Activated naive CD8-positive, alpha-beta T cell treated with anti-CD3 and anti-CD28 coated beads for 36 hours (primary cell): ENCODE measurements at regions not wholly inside any gene's neighbourhood (a gene's known extent, or its start where the extent isn't known, plus 50 kb on each side); places are given as distances from the start of the nearest gene placed in this dataset.

Experiments used
- DNase-seq: peaks from one replicate; pipeline ENCODE4 v3.0.0; 2021
- H3K27ac Mint-ChIP-seq: one replicate; pipeline ENCODE4 v1.8.0; 2022; ENCODE audit warnings: mild to moderate bottlenecking, moderate library complexity, mixed read lengths
- H3K27me3 Mint-ChIP-seq: one replicate; pipeline ENCODE4 v1.8.0; 2022; ENCODE audit warnings: mild to moderate bottlenecking, mixed read lengths
- H3K36me3 Mint-ChIP-seq: one replicate; pipeline ENCODE4 v1.8.0; 2021; ENCODE audit warnings: mild to moderate bottlenecking, mixed read lengths
- H3K4me1 Mint-ChIP-seq: one replicate; pipeline ENCODE4 v1.8.0; 2021; ENCODE audit warnings: mixed read lengths
- H3K4me3 Mint-ChIP-seq: one replicate; pipeline ENCODE4 v1.8.0; 2022; ENCODE audit warnings: mild to moderate bottlenecking, moderate library complexity, mixed read lengths
- H3K9me3 Mint-ChIP-seq: one replicate; pipeline ENCODE4 v1.8.0; 2022; ENCODE audit warnings: mixed read lengths

DNA sequence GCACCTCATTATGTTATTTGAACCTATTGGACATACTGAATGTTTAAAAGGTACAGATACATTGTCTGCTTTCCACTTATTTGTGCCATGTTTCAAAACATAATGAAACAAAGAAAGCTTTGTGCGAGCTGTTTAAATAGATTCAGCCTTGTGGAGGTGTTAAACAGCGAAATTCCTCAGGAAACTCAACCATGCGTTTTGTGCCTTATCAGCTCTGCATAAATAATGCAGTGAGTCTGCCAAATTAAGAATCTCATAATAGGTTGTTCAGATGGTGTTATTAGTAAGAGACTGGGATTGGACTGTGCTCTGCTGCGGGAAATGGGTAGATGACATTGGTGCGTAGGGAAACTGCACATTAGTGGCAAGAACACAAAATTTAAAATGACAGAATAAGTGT lies 163.7 kb upstream of the CLEC14A start:
- Mint-ChIP-seq H3K9me3 (peaks cover 11% of the 10 kb centered on the region), H3K4me1 (no peaks in the 10 kb centered on the region), H3K4me3 (no peak overlapping the region), H3K27me3 (peaks cover under 1% of the 10 kb centered on the region), H3K36me3 (peaks cover 2% of the 10 kb centered on the region), H3K27ac (no peak overlapping the region)
- no peak for DNase-seq

- no peak for DNase-seq
- no peak overlapping the region for H3K4me3 Mint-ChIP-seq
- H3K4me1 Mint-ChIP-seq: no peaks in the 10 kb centered on the region
- H3K27me3 Mint-ChIP-seq: peaks cover 3% of the 10 kb centered on the region
- H3K36me3 Mint-ChIP-seq: no peaks in the 10 kb centered on the region
- no peak overlapping the region for H3K27ac Mint-ChIP-seq
- no peaks in the 10 kb centered on the region for H3K9me3 Mint-ChIP-seq
These were observed 156.8 kb upstream of the CLEC14A start for GRCh38 chr14:38412654-38413053.

GRCh38 chr14:38410442-38410841 lies 154.5 kb upstream of the CLEC14A start:
- Mint-ChIP-seq H3K9me3 (no peaks in the 10 kb centered on the region), H3K36me3 (no peaks in the 10 kb centered on the region), H3K27ac (no peak overlapping the region), H3K4me3 (no peak overlapping the region), H3K4me1 (no peaks in the 10 kb centered on the region), H3K27me3 (peaks cover 3% of the 10 kb centered on the region)
- DNase-seq: no peak

DNA sequence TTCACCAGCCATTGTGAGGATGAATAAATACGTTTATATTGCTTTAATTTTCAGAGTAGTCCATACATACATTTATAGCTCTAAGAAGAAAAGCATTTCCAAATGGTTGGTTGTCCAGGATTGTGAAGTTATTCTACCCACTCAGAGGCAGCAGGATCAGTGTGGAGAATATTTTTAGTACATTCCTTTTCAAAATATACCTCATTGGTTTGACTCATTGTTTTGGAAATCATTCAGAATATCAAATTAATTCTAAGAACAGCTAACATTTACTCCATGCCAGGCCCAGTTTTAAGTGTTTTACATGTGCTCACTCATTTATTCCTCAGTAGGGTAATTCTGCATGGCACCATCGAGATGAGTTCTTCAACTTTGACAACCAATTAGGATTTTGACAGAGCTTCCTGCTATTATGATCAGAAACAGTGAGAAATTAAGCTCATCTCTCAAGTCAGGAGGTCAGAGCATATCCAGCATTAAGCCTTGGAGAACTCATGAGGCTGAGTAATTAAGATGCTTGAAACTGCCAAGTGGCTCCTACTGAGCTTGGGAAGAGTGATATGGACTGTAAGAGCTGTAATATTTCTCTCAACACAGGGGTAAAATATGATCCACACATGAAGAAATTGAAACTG lies 153.3 kb upstream of the CLEC14A start:
- H3K27ac Mint-ChIP-seq: no peak overlapping the region
- no peaks in the 10 kb centered on the region for H3K36me3 Mint-ChIP-seq
- H3K9me3 Mint-ChIP-seq: no peaks in the 10 kb centered on the region
- H3K4me1 Mint-ChIP-seq: no peaks in the 10 kb centered on the region
- no peaks in the 10 kb centered on the region for H3K27me3 Mint-ChIP-seq
- no peak for DNase-seq
- no peak overlapping the region for H3K4me3 Mint-ChIP-seq

DNA sequence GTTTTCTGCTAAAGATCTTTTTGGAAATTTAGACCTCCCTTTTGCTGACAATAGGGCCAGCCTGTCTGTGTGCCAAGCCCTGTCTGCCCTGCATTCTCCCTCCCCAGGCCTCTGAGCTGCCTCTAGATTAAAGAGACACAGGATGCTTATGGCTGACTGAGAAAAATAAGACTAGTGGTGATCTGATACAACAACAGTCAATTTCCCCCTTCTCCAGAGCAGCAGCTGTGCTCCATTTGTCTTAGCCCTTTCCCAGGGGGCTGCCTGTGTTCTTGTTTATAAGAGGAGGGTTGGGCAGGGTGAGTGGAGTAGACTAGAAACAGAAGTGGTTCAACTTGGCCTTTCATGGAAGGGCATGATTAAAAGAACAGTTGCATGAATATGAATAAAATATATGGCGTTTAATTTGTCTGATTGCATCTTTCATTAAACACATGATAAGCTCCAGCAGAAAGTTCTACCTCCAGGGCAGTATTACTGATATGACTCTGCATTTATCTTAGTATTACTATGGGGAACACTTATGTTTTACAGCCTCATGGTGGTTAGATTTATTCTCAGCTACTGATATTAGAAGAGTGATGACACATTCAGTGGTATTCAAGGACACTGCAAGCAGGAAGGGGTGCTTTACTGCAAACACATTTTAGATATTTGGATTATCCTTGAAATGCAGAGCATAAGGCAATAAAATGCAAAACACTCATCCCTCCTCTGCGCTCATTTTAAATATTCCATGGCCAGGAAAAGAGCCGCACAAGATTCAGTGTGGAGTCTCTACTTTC lies 150.2 kb upstream of the CLEC14A start:
- Mint-ChIP-seq H3K4me3 (no peak overlapping the region), H3K27me3 (no peaks in the 10 kb centered on the region), H3K4me1 (no peaks in the 10 kb centered on the region), H3K9me3 (no peaks in the 10 kb centered on the region), H3K27ac (no peak overlapping the region), H3K36me3 (no peaks in the 10 kb centered on the region)
- no peak for DNase-seq

GRCh38 chr14:38404616-38405015 lies 148.7 kb upstream of the CLEC14A start:
- no peaks in the 10 kb centered on the region for H3K36me3 Mint-ChIP-seq
- H3K4me3 Mint-ChIP-seq: no peak overlapping the region
- no peak overlapping the region for H3K27ac Mint-ChIP-seq

GRCh38 chr14:38404100-38404541 lies 148.2 kb upstream of the CLEC14A start:
- H3K27me3 Mint-ChIP-seq: no peaks in the 10 kb centered on the region
- no peaks in the 10 kb centered on the region for H3K36me3 Mint-ChIP-seq
- no peaks in the 10 kb centered on the region for H3K9me3 Mint-ChIP-seq
- H3K4me3 Mint-ChIP-seq: no peak overlapping the region
- DNase-seq: no peak
- no peaks in the 10 kb centered on the region for H3K4me1 Mint-ChIP-seq
- no peak overlapping the region for H3K27ac Mint-ChIP-seq

More at GRCh38 chr14:38404616-38405015, 148.7 kb upstream of the CLEC14A start:
- DNase-seq: no peak
- Mint-ChIP-seq H3K27me3 (no peaks in the 10 kb centered on the region), H3K4me1 (no peaks in the 10 kb centered on the region), H3K9me3 (no peaks in the 10 kb centered on the region)

- H3K27me3 Mint-ChIP-seq: no peaks in the 10 kb centered on the region
- no peak overlapping the region for H3K4me3 Mint-ChIP-seq
- H3K4me1 Mint-ChIP-seq: no peaks in the 10 kb centered on the region
- DNase-seq: no peak
- no peaks in the 10 kb centered on the region for H3K36me3 Mint-ChIP-seq
- no peak overlapping the region for H3K27ac Mint-ChIP-seq
- H3K9me3 Mint-ChIP-seq: no peaks in the 10 kb centered on the region
These were observed 144.9 kb upstream of the CLEC14A start for GRCh38 chr14:38400751-38401150.

GRCh38 chr14:38399652-38400051 lies 143.8 kb upstream of the CLEC14A start:
- H3K9me3 Mint-ChIP-seq: no peaks in the 10 kb centered on the region
- H3K4me3 Mint-ChIP-seq: no peak overlapping the region
- no peaks in the 10 kb centered on the region for H3K4me1 Mint-ChIP-seq
- no peaks in the 10 kb centered on the region for H3K36me3 Mint-ChIP-seq
- H3K27me3 Mint-ChIP-seq: no peaks in the 10 kb centered on the region
- H3K27ac Mint-ChIP-seq: no peak overlapping the region
- DNase-seq: no peak

- no peak overlapping the region for H3K4me3 Mint-ChIP-seq
- H3K27me3 Mint-ChIP-seq: no peaks in the 10 kb centered on the region
- no peaks in the 10 kb centered on the region for H3K36me3 Mint-ChIP-seq
- no peaks in the 10 kb centered on the region for H3K9me3 Mint-ChIP-seq
- H3K27ac Mint-ChIP-seq: no peak overlapping the region
- no peaks in the 10 kb centered on the region for H3K4me1 Mint-ChIP-seq
- no peak for DNase-seq
These were observed 138.9 kb upstream of the CLEC14A start for GRCh38 chr14:38394767-38395166.

- DNase-seq: no peak
- Mint-ChIP-seq H3K27me3 (no peaks in the 10 kb centered on the region), H3K4me3 (no peak overlapping the region), H3K4me1 (no peaks in the 10 kb centered on the region), H3K36me3 (no peaks in the 10 kb centered on the region), H3K27ac (no peak overlapping the region), H3K9me3 (no peaks in the 10 kb centered on the region)
These were observed 138.2 kb upstream of the CLEC14A start for GRCh38 chr14:38394064-38394463.

- no peak for DNase-seq
- Mint-ChIP-seq H3K36me3 (no peaks in the 10 kb centered on the region), H3K4me1 (no peaks in the 10 kb centered on the region), H3K4me3 (no peak overlapping the region), H3K9me3 (no peaks in the 10 kb centered on the region), H3K27ac (no peak overlapping the region), H3K27me3 (no peaks in the 10 kb centered on the region)
These were observed 135.4 kb upstream of the CLEC14A start for GRCh38 chr14:38391334-38391733.

DNA sequence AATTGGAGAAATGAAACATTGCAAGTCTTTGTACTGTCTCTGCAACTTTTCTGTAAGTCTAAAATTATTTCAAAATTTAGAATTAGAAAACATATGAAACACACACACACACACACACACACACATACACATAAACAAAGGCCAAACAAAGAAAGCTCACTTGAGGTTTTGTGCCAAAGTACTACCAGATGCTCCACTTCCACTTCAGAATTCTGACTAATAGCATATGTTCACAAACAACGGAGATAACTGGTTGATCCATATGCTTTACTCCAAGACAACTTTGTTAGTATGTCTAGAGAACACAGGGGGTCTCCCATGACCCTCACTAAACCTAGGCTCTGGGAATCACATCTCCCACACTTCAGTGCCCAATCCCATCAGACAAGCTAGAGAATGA lies 133.8 kb upstream of the CLEC14A start:
- no peaks in the 10 kb centered on the region for H3K36me3 Mint-ChIP-seq

DNA sequence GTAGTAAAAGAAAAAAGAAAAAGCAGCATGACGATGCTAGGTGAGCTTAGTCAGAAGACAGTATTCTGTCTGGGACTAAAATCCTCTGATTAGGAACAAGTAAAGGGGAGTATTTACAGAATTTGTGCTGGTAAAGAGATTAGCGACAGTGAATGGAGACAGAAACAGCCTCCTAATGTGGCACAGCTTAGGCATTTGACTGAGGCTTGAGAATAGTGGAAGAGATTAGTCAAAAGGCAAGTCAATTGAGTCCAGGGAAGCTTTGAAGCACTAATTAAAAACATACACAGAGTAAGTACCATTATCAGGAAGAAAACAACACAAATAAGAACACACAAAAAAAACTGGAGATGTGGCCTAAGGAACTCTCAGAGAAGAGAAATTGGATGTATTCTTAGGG lies 131.9 kb upstream of the CLEC14A start:
- Mint-ChIP-seq H3K27me3 (no peaks in the 10 kb centered on the region), H3K27ac (no peak overlapping the region)

More for the DNA sequence above, 133.8 kb upstream of the CLEC14A start:
- no peak for DNase-seq
- H3K4me3 Mint-ChIP-seq: no peak overlapping the region
- no peaks in the 10 kb centered on the region for H3K27me3 Mint-ChIP-seq
- no peaks in the 10 kb centered on the region for H3K9me3 Mint-ChIP-seq
- H3K4me1 Mint-ChIP-seq: no peaks in the 10 kb centered on the region
- no peak overlapping the region for H3K27ac Mint-ChIP-seq

DNA sequence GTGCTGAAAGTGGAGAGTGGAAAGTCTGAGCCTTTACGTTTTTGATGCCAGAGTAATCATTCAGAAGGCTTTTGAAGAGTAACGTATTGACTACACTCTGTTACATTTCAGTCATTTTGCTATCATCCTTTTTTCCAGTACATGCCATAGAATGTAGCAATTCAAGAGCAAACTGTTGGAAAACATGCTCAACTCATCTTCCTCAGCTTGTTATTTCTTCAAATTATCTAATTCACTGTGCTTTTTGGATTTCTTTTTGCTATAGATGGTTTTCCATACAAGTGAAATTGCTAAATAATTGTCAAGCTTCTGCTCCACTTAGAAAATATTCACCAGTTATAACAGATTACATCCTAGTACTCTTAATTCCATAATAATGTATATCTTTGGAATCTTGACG lies 129.9 kb upstream of the CLEC14A start:
- Mint-ChIP-seq H3K4me3 (no peak overlapping the region), H3K9me3 (no peaks in the 10 kb centered on the region), H3K36me3 (no peaks in the 10 kb centered on the region), H3K27ac (no peak overlapping the region), H3K27me3 (no peaks in the 10 kb centered on the region), H3K4me1 (no peaks in the 10 kb centered on the region)
- no peak for DNase-seq

More for the DNA sequence above, 131.9 kb upstream of the CLEC14A start:
- H3K4me1 Mint-ChIP-seq: no peaks in the 10 kb centered on the region
- no peak for DNase-seq
- no peaks in the 10 kb centered on the region for H3K36me3 Mint-ChIP-seq
- H3K9me3 Mint-ChIP-seq: no peaks in the 10 kb centered on the region
- H3K4me3 Mint-ChIP-seq: no peak overlapping the region

GRCh38 chr14:38385343-38385742 lies 129.4 kb upstream of the CLEC14A start:
- no peaks in the 10 kb centered on the region for H3K4me1 Mint-ChIP-seq
- H3K27me3 Mint-ChIP-seq: no peaks in the 10 kb centered on the region
- no peak for DNase-seq
- no peak overlapping the region for H3K4me3 Mint-ChIP-seq
- H3K27ac Mint-ChIP-seq: no peak overlapping the region
- H3K9me3 Mint-ChIP-seq: no peaks in the 10 kb centered on the region
- H3K36me3 Mint-ChIP-seq: no peaks in the 10 kb centered on the region
